Liver (tissue), 7 donors: ENCODE measurements at regions not wholly inside any gene's neighbourhood (a gene's known extent, or its start where the extent isn't known, plus 50 kb on each side); places are given as distances from the start of the nearest gene placed in this dataset.

Experiments used
- DNase-seq: peaks from one replicate; pipeline ENCODE4 v3.0.0-alpha.2; 2017; ENCODE audit warnings: low spot score
- H3K27ac ChIP-seq, 2 donors: one replicate each; pipeline ENCODE4 v1.7.0; 2013; ENCODE audit warnings: inconsistent platforms in 2 of 2, low read length in 2 of 2, control low read depth in 1 of 2, low read depth in 1 of 2, mild to moderate bottlenecking in 1 of 2
- H3K27me3 ChIP-seq, 4 donors: one replicate each; pipeline versions ENCODE4 v1.6.1 to v1.7.0; 2013; ENCODE audit warnings: low read length in 3 of 4, inconsistent platforms in 1 of 4, mild to moderate bottlenecking in 1 of 4, moderate library complexity in 1 of 4; ENCODE audit not compliant: control insufficient read depth in 4 of 4, insufficient read depth in 4 of 4
- H3K36me3 ChIP-seq, 4 donors: one replicate each; pipeline versions ENCODE4 v1.6.1 to v1.7.0; 2013; ENCODE audit warnings: low read length in 3 of 4, mild to moderate bottlenecking in 3 of 4, low read depth in 1 of 4, moderate library complexity in 1 of 4; ENCODE audit not compliant: control insufficient read depth in 4 of 4, insufficient read depth in 3 of 4
- H3K4me1 ChIP-seq, 4 donors: one replicate each; pipeline versions ENCODE4 v1.6.1 to v1.7.0; 2013; ENCODE audit warnings: low read length in 3 of 4, mild to moderate bottlenecking in 3 of 4, moderate library complexity in 1 of 4; ENCODE audit not compliant: control insufficient read depth in 4 of 4, insufficient read depth in 4 of 4
- H3K4me3 ChIP-seq, 3 donors: one replicate each; pipeline versions ENCODE4 v1.6.1 to v1.7.0; 2013; ENCODE audit warnings: low read length in 3 of 3, control low read depth in 1 of 3, low read depth in 1 of 3, mild to moderate bottlenecking in 1 of 3
- H3K9ac ChIP-seq, 2 donors: one replicate each; pipeline ENCODE4 v1.7.0; 2013; ENCODE audit warnings: low read length in 2 of 2, mild to moderate bottlenecking in 2 of 2, moderate library complexity in 2 of 2, control low read depth in 1 of 2, low read depth in 1 of 2
- H3K9me3 ChIP-seq, 4 donors: one replicate each; pipeline versions ENCODE4 v1.6.1 to v1.7.0; 2013; ENCODE audit warnings: low read length in 3 of 4; ENCODE audit not compliant: control insufficient read depth in 4 of 4
- ATF3 ChIP-seq: IDR thresholded peaks from 2 replicates; pipeline ENCODE4 v1.6.1; 2016; ENCODE audit warnings: antibody characterized with exemption
- EGR1 ChIP-seq, 2 donors: IDR thresholded peaks; 2 replicates each; pipeline ENCODE4 v1.6.1; 2016 to 2018; ENCODE audit warnings: antibody characterized with exemption in 2 of 2, low read depth in 2 of 2
- FOXA1 ChIP-seq: IDR thresholded peaks from 2 replicates; pipeline ENCODE4 v1.6.1; 2016; ENCODE audit warnings: antibody characterized with exemption
- FOXA2 ChIP-seq: IDR thresholded peaks from 2 replicates; pipeline ENCODE4 v1.6.1; 2016; ENCODE audit warnings: antibody characterized with exemption
- GABPA ChIP-seq, 2 donors: IDR thresholded peaks in 1 of 2; conservative IDR thresholded peaks in 1 of 2; 2 replicates each; pipeline ENCODE4 v1.6.1; 2016; ENCODE audit warnings: antibody characterized with exemption in 2 of 2, mild to moderate bottlenecking in 1 of 2, moderate library complexity in 1 of 2
- HNF4A ChIP-seq, 2 donors: conservative IDR thresholded peaks; 2 replicates each; pipeline ENCODE4 v1.6.1; 2016; ENCODE audit warnings: antibody characterized with exemption in 2 of 2, mild to moderate bottlenecking in 2 of 2
- HNF4G ChIP-seq: IDR thresholded peaks from 2 replicates; pipeline ENCODE4 v1.6.1; 2016; ENCODE audit warnings: antibody characterized with exemption
- JUND ChIP-seq, 2 donors: IDR thresholded peaks; 2 replicates each; pipeline ENCODE4 v1.6.1; 2016; ENCODE audit warnings: antibody characterized with exemption in 2 of 2
- MAX ChIP-seq: IDR thresholded peaks from 2 replicates; pipeline ENCODE4 v1.6.1; 2016; ENCODE audit warnings: antibody characterized with exemption
- NR2F2 ChIP-seq: IDR thresholded peaks from 2 replicates; pipeline ENCODE4 v1.6.1; 2016; ENCODE audit warnings: antibody characterized with exemption
- RAD21 ChIP-seq, 2 donors: IDR thresholded peaks; 2 replicates each; pipeline ENCODE4 v1.6.1; 2016; ENCODE audit warnings: antibody characterized with exemption in 2 of 2, mild to moderate bottlenecking in 2 of 2
- REST ChIP-seq: IDR thresholded peaks from 2 replicates; pipeline ENCODE4 v1.6.1; 2016; ENCODE audit warnings: antibody characterized with exemption, mild to moderate bottlenecking
- RXRA ChIP-seq, 2 donors: IDR thresholded peaks; 2 replicates each; pipeline ENCODE4 v1.6.1; 2017 to 2018; ENCODE audit warnings: antibody characterized with exemption in 2 of 2, mild to moderate bottlenecking in 1 of 2
- SP1 ChIP-seq: IDR thresholded peaks from 2 replicates; pipeline ENCODE4 v1.6.1; 2018; ENCODE audit warnings: antibody characterized with exemption, mild to moderate bottlenecking
- TAF1 ChIP-seq: conservative IDR thresholded peaks from 2 replicates; pipeline ENCODE4 v1.6.1; 2016; ENCODE audit warnings: antibody characterized with exemption, mild to moderate bottlenecking
- YY1 ChIP-seq: IDR thresholded peaks from 2 replicates; pipeline ENCODE4 v1.6.1; 2016; ENCODE audit warnings: antibody characterized with exemption, mild to moderate bottlenecking
- ZBTB33 ChIP-seq: IDR thresholded peaks from 2 replicates; pipeline ENCODE4 v1.6.1; 2016; ENCODE audit warnings: antibody characterized with exemption
- WGBS: extraction: QIAGEN DNeasy Blood & Tissue Kit; methylation state at CpG from one replicate; pipeline ENCODE4 v1.1.7; 2013; 5-methylcytosine and 5-hydroxymethylcytosine counted together
- donor health status: healthy.
- donor health status: healthy.
- donor health status: healthy.
- donor health status: healthy.

GRCh38 chr14:88981948-88982347 is 157.5 kb downstream of the TTC8 start:
- TF ChIP-seq RXRA (IDR thresholded peaks at IDR 0.05) (no peak), HNF4G (no peak), YY1 (no peak), REST (no peak), ATF3 (no peak), SP1 (no peak), EGR1 (IDR thresholded peaks at IDR 0.05; ENCODE audit: low read depth in 2 of 2) (no peak), FOXA1 (no peak)
- Histone ChIP-seq H3K27ac (no peak overlapping the region), H3K9me3 (peaks cover 0 to 8% (median 0%) of the 10 kb centered on the region in 4 donors), H3K27me3 (peaks cover 0 to 6% (median 0%) of the 10 kb centered on the region in 4 donors), H3K9ac (no peak overlapping the region), H3K36me3 (no peaks in the 10 kb centered on the region), H3K4me3 (no peak overlapping the region), H3K4me1 (no peaks in the 10 kb centered on the region)
- DNase-seq, result no peak
- WGBS, result 90% methylated on average over 4 of the region's 4 CpGs

- Histone ChIP-seq H3K4me1 (no peaks in the 10 kb centered on the region), H3K9me3 (peaks cover 0 to 3% (median 1%) of the 10 kb centered on the region in 4 donors), H3K27ac (no peak overlapping the region), H3K36me3 (no peaks in the 10 kb centered on the region), H3K9ac (no peak overlapping the region), H3K27me3 (peaks cover 0 to 2% (median 0%) of the 10 kb centered on the region in 4 donors), H3K4me3 (no peak overlapping the region)
- TF ChIP-seq TAF1 (no peak), NR2F2 (no peak), ZBTB33 (no peak), HNF4A (conservative IDR thresholded peaks at IDR 0.05) (no peak), ATF3 (no peak), GABPA (IDR thresholded peaks at IDR 0.05 in 1 of 2, conservative IDR thresholded peaks at IDR 0.05 in 1 of 2) (no peak), RXRA (IDR thresholded peaks at IDR 0.05) (no peak), HNF4G (no peak), SP1 (no peak), FOXA1 (no peak), RAD21 (IDR thresholded peaks at IDR 0.05) (no peak), REST (no peak), YY1 (no peak), FOXA2 (no peak), EGR1 (IDR thresholded peaks at IDR 0.05; ENCODE audit: low read depth in 2 of 2) (no peak), JUND (IDR thresholded peaks at IDR 0.05) (no peak), MAX (no peak)
- no peak for DNase-seq
- WGBS, result 57% methylated on average over 4 of the region's 4 CpGs
These were observed 159.3 kb downstream of the TTC8 start for GRCh38 chr14:88983755-88984154.
